H1 (cell line): ENCODE measurements at regions not wholly inside any gene's neighbourhood (a gene's known extent, or its start where the extent isn't known, plus 50 kb on each side); places are given as distances from the start of the nearest gene placed in this dataset.
"Not testable (repeated sequence)": the region's sequence is repeated elsewhere in the genome, so short reads cannot be mapped to it uniquely, and the experiment has no call there.

Experiments used
- CTCF ChIA-PET: fragments of 300-600 bp; sonication (Branson Sonifier 250); formaldehyde crosslinking; loops from one replicate; lab custom pipeline; 2021; ENCODE audit not compliant: partially characterized antibody; lab: Charles Lee
- POLR2A ChIA-PET: fragments of 300-600 bp; sonication (Branson Sonifier 250); formaldehyde crosslinking; loops from one replicate; lab custom pipeline; 2021; ENCODE audit warnings: inconsistent platforms; ENCODE audit not compliant: partially characterized antibody; lab: Charles Lee
- DNase-seq, 2 experiments: peaks; one replicate each; pipeline versions ENCODE4 v3.0.0 to v3.0.0-alpha.2; 2010 to 2022; ENCODE audit warnings: low spot score in 2 of 2, low read depth in 1 of 2, mixed read lengths in 1 of 2
- FAIRE-seq: peaks from 2 replicates; lab custom pipeline; 2011; peaks lifted over from hg19 to GRCh38; lab: Jason Lieb, UNC
- H2AFZ ChIP-seq: 2 replicates; pipeline ENCODE4 v1.8.1; 2012; ENCODE audit warnings: low read length, inconsistent platforms
- H2AK5ac ChIP-seq: 2 replicates; pipeline ENCODE4 v1.6.1; 2013; ENCODE audit warnings: low read depth, low read length
- H2BK120ac ChIP-seq: replicated peaks from 2 replicates; pipeline ENCODE3; 2013; ENCODE audit warnings: low read depth, low read length, inconsistent platforms
- H2BK12ac ChIP-seq: 2 replicates; pipeline ENCODE4 v1.6.1; 2013; ENCODE audit warnings: low read depth, low read length
- H2BK15ac ChIP-seq: 2 replicates; pipeline ENCODE4 v1.6.1; 2013; ENCODE audit warnings: low read length
- H2BK20ac ChIP-seq: 2 replicates; pipeline ENCODE4 v1.6.1; 2013; ENCODE audit warnings: low read length
- H2BK5ac ChIP-seq: 2 replicates; pipeline ENCODE4 v1.6.1; 2013; ENCODE audit warnings: low read depth, low read length
- H3K14ac ChIP-seq: 2 replicates; pipeline ENCODE4 v1.6.1; 2013; ENCODE audit warnings: inconsistent platforms; ENCODE audit not compliant: insufficient read length
- H3K18ac ChIP-seq: 2 replicates; pipeline ENCODE4 v1.6.1; 2013; ENCODE audit warnings: low read length; ENCODE audit errors: extremely low read depth
- H3K23ac ChIP-seq: 2 replicates; pipeline ENCODE4 v1.6.1; 2013; ENCODE audit warnings: inconsistent platforms; ENCODE audit not compliant: insufficient read length
- H3K23me2 ChIP-seq: 2 replicates; pipeline ENCODE4 v1.6.1; 2013; ENCODE audit warnings: low read depth, low read length
- H3K27ac ChIP-seq: 2 replicates; pipeline ENCODE4 v1.6.1; 2011; ENCODE audit warnings: low read depth, low read length, inconsistent platforms
- H3K27me3 ChIP-seq, 4 experiments: replicated peaks in 1 of 4; 1 replicate in 1 of 4; 2 replicates in 3 of 4; pipeline versions ENCODE4 v1.6.1 to v1.8.1; 2011 to 2013; ENCODE audit warnings: low read length in 3 of 4, mild to moderate bottlenecking in 3 of 4, inconsistent platforms in 2 of 4, mixed read lengths in 2 of 4, moderate library complexity in 1 of 4; ENCODE audit not compliant: control insufficient read depth in 3 of 4, insufficient read depth in 3 of 4; ENCODE audit errors: extremely low read depth in 1 of 4
- H3K36me3 ChIP-seq, 4 experiments: 2 replicates each; pipeline versions ENCODE4 v1.6.1 to v1.8.1; 2011 to 2013; ENCODE audit warnings: mild to moderate bottlenecking in 4 of 4, low read length in 3 of 4, moderate library complexity in 2 of 4, control low read depth in 1 of 4, inconsistent platforms in 1 of 4; ENCODE audit not compliant: insufficient read depth in 4 of 4, control insufficient read depth in 2 of 4
- H3K4ac ChIP-seq: replicated peaks from 2 replicates; pipeline ENCODE3; 2013; ENCODE audit warnings: low read length, low read depth, mixed read lengths, inconsistent platforms; ENCODE audit not compliant: insufficient read length
- H3K4me1 ChIP-seq, 4 experiments: replicated peaks in 1 of 4; 1 replicate in 1 of 4; 2 replicates in 3 of 4; pipeline versions ENCODE4 v1.6.1 to v1.8.1; 2011 to 2013; ENCODE audit warnings: low read length in 3 of 4, inconsistent platforms in 2 of 4, mixed read lengths in 1 of 4; ENCODE audit not compliant: insufficient read depth in 4 of 4, control insufficient read depth in 3 of 4
- H3K4me2 ChIP-seq, 2 experiments: 2 replicates each; pipeline versions ENCODE4 v1.6.1 to v1.8.1; 2011 to 2013; ENCODE audit warnings: low read depth in 2 of 2, low read length in 2 of 2, control low read depth in 1 of 2, inconsistent platforms in 1 of 2, mild to moderate bottlenecking in 1 of 2; ENCODE audit not compliant: insufficient read depth in 1 of 2
- H3K4me3 ChIP-seq, 4 experiments: fragments of 200-600, 300-600 bp in 1 of 4; sonication (generic), shearing (Covaris generic), sonication (Bioruptor Twin) in 1 of 4; 2 replicates each; pipeline versions ENCODE4 v1.5.1 to v1.8.1; 2011 to 2016; ENCODE audit warnings: low read length in 4 of 4, low read depth in 3 of 4, control low read depth in 2 of 4, inconsistent platforms in 2 of 4, mild to moderate bottlenecking in 2 of 4, mixed read lengths in 1 of 4, moderate library complexity in 1 of 4; ENCODE audit not compliant: insufficient read depth in 2 of 4; ENCODE audit errors: extremely low read depth in 1 of 4
- H3K56ac ChIP-seq: replicated peaks from 2 replicates; pipeline ENCODE3; 2013; ENCODE audit warnings: low read depth, mild to moderate bottlenecking, mixed read lengths, low read length, inconsistent platforms; ENCODE audit not compliant: insufficient read length
- H3K79me1 ChIP-seq: 2 replicates; pipeline ENCODE4 v1.6.1; 2013; ENCODE audit warnings: low read depth, low read length, control low read depth
- H3K79me2 ChIP-seq, 2 experiments: 2 replicates each; pipeline versions ENCODE4 v1.6.1 to v1.8.1; 2012 to 2013; ENCODE audit warnings: low read length in 2 of 2, mild to moderate bottlenecking in 2 of 2, inconsistent platforms in 1 of 2; ENCODE audit not compliant: insufficient read depth in 2 of 2, control insufficient read depth in 1 of 2
- H3K9ac ChIP-seq, 4 experiments: replicated peaks in 1 of 4; 1 replicate in 1 of 4; 2 replicates in 3 of 4; pipeline versions ENCODE4 v1.6.1 to v1.8.1; 2011 to 2013; ENCODE audit warnings: low read depth in 3 of 4, low read length in 3 of 4, control low read depth in 2 of 4, mild to moderate bottlenecking in 2 of 4, moderate library complexity in 2 of 4, inconsistent platforms in 1 of 4; ENCODE audit errors: extremely low read depth in 1 of 4
- H3K9me3 ChIP-seq, 2 experiments: 2 replicates each; pipeline versions ENCODE4 v1.6.1 to v1.8.1; 2012 to 2013; ENCODE audit warnings: mild to moderate bottlenecking in 2 of 2, moderate library complexity in 2 of 2, control low read depth in 1 of 2, inconsistent platforms in 1 of 2, low read depth in 1 of 2, low read length in 1 of 2, mixed read lengths in 1 of 2; ENCODE audit not compliant: insufficient read depth in 2 of 2
- H4K20me1 ChIP-seq, 2 experiments: replicated peaks in 1 of 2; 2 replicates each; pipeline versions ENCODE3 to v1.8.1; 2011 to 2013; ENCODE audit warnings: inconsistent platforms in 2 of 2, low read length in 2 of 2, mild to moderate bottlenecking in 1 of 2; ENCODE audit not compliant: insufficient read depth in 2 of 2, control insufficient read depth in 1 of 2
- H4K5ac ChIP-seq: 2 replicates; pipeline ENCODE4 v1.6.1; 2013; ENCODE audit warnings: low read length, low read depth, mixed read lengths, inconsistent platforms; ENCODE audit not compliant: insufficient read length
- H4K8ac ChIP-seq: 2 replicates; pipeline ENCODE4 v1.8.0; 2013; ENCODE audit warnings: mild to moderate bottlenecking, moderate library complexity, low read length, inconsistent platforms; ENCODE audit not compliant: insufficient read depth; ENCODE audit errors: extremely low read depth
- H4K91ac ChIP-seq: replicated peaks from 2 replicates; pipeline ENCODE3; 2013; ENCODE audit warnings: low read length, mixed read lengths, inconsistent platforms; ENCODE audit not compliant: insufficient read length
- WGBS, 2 experiments: shearing (Covaris generic) in 1 of 2; methylation state at CpG; one replicate each; pipeline versions ENCODE4 v1.1.6 to v1.1.7; 2013 to 2015; ENCODE audit warnings: low lambda C conversion rate in 2 of 2, mixed read lengths in 2 of 2, inconsistent platforms in 1 of 2, low coverage in 1 of 2, missing lambda C conversion rate in 1 of 2; ENCODE audit not compliant: insufficient replicate concordance in 2 of 2, insufficient coverage in 1 of 2, insufficient read length in 1 of 2; ENCODE audit errors: extremely low coverage in 1 of 2, missing lambda C conversion rate in 1 of 2; 5-methylcytosine and 5-hydroxymethylcytosine counted together

DNA sequence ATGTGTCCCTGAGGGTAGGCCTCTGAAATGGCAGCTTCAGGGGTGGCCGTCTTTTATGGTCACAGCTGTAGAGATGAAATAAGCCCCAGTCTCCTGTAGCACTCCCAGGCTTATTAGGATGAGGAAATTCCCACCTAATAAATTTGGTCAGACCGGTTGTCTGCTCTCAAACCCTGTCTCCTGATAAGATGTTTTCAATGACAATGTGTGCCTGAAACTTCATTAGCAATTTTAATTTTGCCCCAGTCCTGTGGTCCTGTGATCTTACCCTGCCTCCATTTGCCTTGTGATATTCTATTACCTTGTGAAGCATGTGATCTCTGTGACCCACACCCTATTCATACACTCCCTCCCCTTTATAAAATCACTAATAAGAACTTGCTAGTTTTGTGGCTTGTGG, 736.1 kb upstream of the PCDH20 start:
- H3K27ac ChIP-seq, H2AK5ac ChIP-seq, CTCF ChIA-PET: not testable (repeated sequence)

More for the DNA sequence above, 736.1 kb upstream of the PCDH20 start:
- FAIRE-seq, H3K27me3 ChIP-seq, H3K4me1 ChIP-seq, H2BK5ac ChIP-seq, H3K79me2 ChIP-seq, H3K4me3 ChIP-seq, H3K18ac ChIP-seq, H3K23ac ChIP-seq, H3K14ac ChIP-seq, H3K4me2 ChIP-seq, H2BK15ac ChIP-seq, H3K4ac ChIP-seq, H4K91ac ChIP-seq, H4K20me1 ChIP-seq, H3K36me3 ChIP-seq, H3K56ac ChIP-seq, H2BK12ac ChIP-seq, H4K5ac ChIP-seq, H4K8ac ChIP-seq, H2AFZ ChIP-seq, H3K23me2 ChIP-seq, POLR2A ChIA-PET, H3K9ac ChIP-seq, H2BK120ac ChIP-seq, H3K79me1 ChIP-seq, DNase-seq, H2BK20ac ChIP-seq: not testable (repeated sequence)
- WGBS, 2 experiments, result 74% methylated on average over 2 of the region's 2 CpGs; no CpG with 5 or more reads in 1 of the 2 experiments
- peaks cover 0 to 14% of the 10 kb centered on the region in 2 experiments; a peak in 2 of 4 replicates for H3K9me3 ChIP-seq
